ENCODE measurements at regions not wholly inside any gene's neighbourhood (a gene's known extent, or its start where the extent isn't known, plus 50 kb on each side); places are given as distances from the start of the nearest gene placed in this dataset.

DNA sequence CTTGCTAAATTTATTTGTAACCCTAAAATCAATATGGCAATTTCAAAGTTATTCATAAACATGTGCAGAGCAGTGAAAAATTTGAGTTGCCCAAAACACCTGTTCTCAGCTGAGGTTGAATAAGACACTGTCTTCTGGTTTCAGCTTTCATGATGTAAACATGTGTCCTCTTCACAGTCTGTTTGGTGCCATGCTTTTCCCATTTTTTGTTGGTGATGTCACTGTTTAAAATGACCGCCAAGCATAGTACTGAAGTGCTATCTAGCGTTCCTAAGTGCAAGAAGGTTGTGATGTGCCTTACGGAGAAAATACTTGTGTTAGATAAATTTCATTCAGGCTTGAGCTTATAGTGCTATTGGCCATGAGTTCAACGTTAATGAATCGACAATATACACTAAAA is 580.8 kb downstream of the ACTL7B start:
- TF ChIP-seq, protein P1, sequence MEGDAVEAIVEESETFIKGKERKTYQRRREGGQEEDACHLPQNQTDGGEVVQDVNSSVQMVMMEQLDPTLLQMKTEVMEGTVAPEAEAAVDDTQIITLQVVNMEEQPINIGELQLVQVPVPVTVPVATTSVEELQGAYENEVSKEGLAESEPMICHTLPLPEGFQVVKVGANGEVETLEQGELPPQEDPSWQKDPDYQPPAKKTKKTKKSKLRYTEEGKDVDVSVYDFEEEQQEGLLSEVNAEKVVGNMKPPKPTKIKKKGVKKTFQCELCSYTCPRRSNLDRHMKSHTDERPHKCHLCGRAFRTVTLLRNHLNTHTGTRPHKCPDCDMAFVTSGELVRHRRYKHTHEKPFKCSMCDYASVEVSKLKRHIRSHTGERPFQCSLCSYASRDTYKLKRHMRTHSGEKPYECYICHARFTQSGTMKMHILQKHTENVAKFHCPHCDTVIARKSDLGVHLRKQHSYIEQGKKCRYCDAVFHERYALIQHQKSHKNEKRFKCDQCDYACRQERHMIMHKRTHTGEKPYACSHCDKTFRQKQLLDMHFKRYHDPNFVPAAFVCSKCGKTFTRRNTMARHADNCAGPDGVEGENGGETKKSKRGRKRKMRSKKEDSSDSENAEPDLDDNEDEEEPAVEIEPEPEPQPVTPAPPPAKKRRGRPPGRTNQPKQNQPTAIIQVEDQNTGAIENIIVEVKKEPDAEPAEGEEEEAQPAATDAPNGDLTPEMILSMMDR (IDR thresholded peaks at IDR 0.05), result no peak
- TF ChIP-seq POLR2A (IDR thresholded peaks at IDR 0.05) (no peak), POLR2AphosphoS5 (IDR thresholded peaks at IDR 0.05) (no peak), EP300 (IDR thresholded peaks at IDR 0.05) (no peak)
